ENCODE measurements at regions not wholly inside any gene's neighbourhood (a gene's known extent, or its start where the extent isn't known, plus 50 kb on each side); places are given as distances from the start of the nearest gene placed in this dataset.

- TF ChIP-seq ATF4 (CRISPR knock-in tag; IDR thresholded peaks at IDR 0.05) (peak in 1 of 2 experiments; percentile 55; a peak in 2 of 4 replicates), SRSF4 (IDR thresholded peaks at IDR 0.05; ENCODE audit: low read depth, low read length, poor library complexity, severe bottlenecking) (peak; percentile 21), ZNF691 (CRISPR knock-in tag; IDR thresholded peaks at IDR 0.05; ENCODE audit: borderline replicate concordance, low read depth) (no peak), ZNF343 (CRISPR knock-in tag; IDR thresholded peaks at IDR 0.05) (no peak), MTF1 (CRISPR knock-in tag; IDR thresholded peaks at IDR 0.05) (0 out of 2 replicates have a peak, but pooled peaks have one; percentile 44), ZNF747 (CRISPR knock-in tag; IDR thresholded peaks at IDR 0.05; ENCODE audit: borderline replicate concordance) (no peak), RBFOX2 (IDR thresholded peaks at IDR 0.05; ENCODE audit: low read depth, low read length) (peak; percentile 69)
These were observed 157.9 kb upstream of the DMRT1 start (continued) for GRCh38 chr9:683509-684021.

- Histone ChIP-seq H3K4me2 (ENCODE audit: low read depth, low read length) (peak overlapping the region; percentile 87), H2AFZ (ENCODE audit: low read length) (no peak overlapping the region), H3K4me1 (ENCODE audit: insufficient read depth, low read length) (peaks cover 79% of the 10 kb centered on the region), H3K27ac (ENCODE audit: extremely low read length, insufficient read depth, low read length) (peak overlapping the region; percentile 94), H3K79me2 (ENCODE audit: insufficient read depth, low read length) (peaks cover 71% of the 10 kb centered on the region), H3K36me3 (replicated peaks in 1 of 2; ENCODE audit: control insufficient read depth in 1 of 2, insufficient read depth in 2 of 2, low read length in 2 of 2) (peaks cover 3 to 13% of the 10 kb centered on the region in 2 experiments; a peak in 3 of 5 replicates), H3K4me3 (replicated peaks in 1 of 3; ENCODE audit: insufficient read depth in 1 of 3, low read depth in 2 of 3, low read length in 3 of 3) (peak overlapping the region; percentile 67 to 74 (median 67)), H3K9me3 (ENCODE audit: low read length) (no peaks in the 10 kb centered on the region), H3K27me3 (ENCODE audit: control insufficient read depth in 1 of 2, insufficient read depth in 2 of 2, low read length in 2 of 2) (no peaks in the 10 kb centered on the region; a peak in 1 of 5 replicates), H3K9ac (ENCODE audit: insufficient read depth, low read depth, low read length) (peak overlapping the region; percentile 85), H4K20me1 (ENCODE audit: insufficient read depth, low read length) (no peaks in the 10 kb centered on the region)
- DNase-seq (ENCODE audit: low spot score) = no peak
- 16% methylated on average over 9 of the region's 9 CpGs for WGBS (ENCODE audit: low lambda C conversion rate)
- ATAC-seq = no peak
- ChIA-PET POLR2A (interaction anchor here (0.7 to 7.1 kb wide), 16 partner anchors 9 to 386 kb away, joined by 3 to 320 read pairs (median 5); no protein-coding TSS in a partner anchor), CTCF (ENCODE audit: low intra/inter-chr PET ratio, low total read pairs) (no interaction called here)
- no peak for FAIRE-seq
- BruUV-seq (replicated peaks) = no TSS peak
- in situ Hi-C loops (cut with HindIII; ENCODE audit: extremely low pct_ligation_motif_present, low pct_unique_long_range_greater_than_20kb) = no loop called here
- intact Hi-C loops (cut with micrococcal nuclease; ENCODE audit: unreplicated experiment) = no loop called here
- no peak for TF ChIP-seq IKZF5 (CRISPR knock-in tag; IDR thresholded peaks at IDR 0.05)
- TF ChIP-seq AKNA (CRISPR knock-in tag; IDR thresholded peaks at IDR 0.05; ENCODE audit: borderline replicate concordance) = no peak
- no peak for TF ChIP-seq ZNF605 (CRISPR knock-in tag; IDR thresholded peaks at IDR 0.05)
- TF ChIP-seq RBM22 (optimal IDR thresholded peaks at IDR 0.05; ENCODE audit: low read length) = peak; percentile 31
- TF ChIP-seq GTF3A (CRISPR knock-in tag; conservative IDR thresholded peaks at IDR 0.05) = no peak
- TF ChIP-seq ZNF44 (CRISPR knock-in tag; IDR thresholded peaks at IDR 0.05) = no peak
These were observed 157.2 kb upstream of the DMRT1 start for GRCh38 chr9:684054-684890.

All from HepG2 (cell line).